ENCODE measurements at regions not wholly inside any gene's neighbourhood (a gene's known extent, or its start where the extent isn't known, plus 50 kb on each side); places are given as distances from the start of the nearest gene placed in this dataset.
"Not testable (repeated sequence)": the region's sequence is repeated elsewhere in the genome, so short reads cannot be mapped to it uniquely, and the experiment has no call there.

DNA sequence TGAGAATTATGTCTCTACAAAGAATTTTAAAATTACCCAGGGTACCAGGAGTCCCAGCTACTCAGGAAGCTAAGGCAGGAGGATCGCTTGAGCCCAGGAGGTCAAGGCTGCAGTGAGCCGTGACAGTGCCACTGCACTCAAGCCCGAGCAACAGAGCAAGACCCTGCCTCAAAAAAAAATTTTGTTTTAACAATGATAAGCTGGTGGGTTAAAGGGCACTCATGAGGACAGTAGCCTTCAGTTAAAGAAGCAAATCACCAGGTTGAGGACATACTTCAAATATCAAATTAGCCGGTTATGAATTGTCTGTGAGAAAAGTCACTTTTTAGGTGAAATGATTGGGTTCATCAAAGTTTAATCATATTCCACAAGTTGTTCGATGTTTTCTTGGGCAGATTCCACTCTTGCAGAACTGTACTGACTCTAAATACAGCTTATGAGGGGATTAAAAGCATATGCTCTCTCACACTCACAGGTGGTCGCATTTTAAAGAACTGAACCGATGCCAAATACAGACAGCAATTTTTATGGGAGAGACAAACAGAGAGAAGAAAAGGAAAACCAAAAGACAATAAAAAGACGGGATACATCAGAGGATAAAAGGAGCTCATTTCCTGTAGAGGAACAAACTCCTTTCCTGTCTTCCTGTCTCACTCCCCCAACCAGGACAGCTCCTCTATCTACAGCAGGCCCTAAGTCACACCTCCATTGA is 582.8 kb upstream of the NRP1 start:
- Histone ChIP-seq H3K4me1 (peaks cover 14% of the 10 kb centered on the region), H3K4me3 (no peak overlapping the region), H3K36me3 (no peaks in the 10 kb centered on the region), H3K9me3 (no peaks in the 10 kb centered on the region), H3K4me2 (peak overlapping the region; percentile 10; the same call in 1 of the 2 replicates), H4K20me1 (no peaks in the 10 kb centered on the region), H3K27me3 (peaks cover 23% of the 10 kb centered on the region), H3K27ac (no peak overlapping the region), H3K9ac (no peak overlapping the region)
- no peak for TF ChIP-seq Cebpa-rat (IDR thresholded peaks at IDR 0.05)

- peaks cover 6% of the 10 kb centered on the region for H3K4me1 ChIP-seq
- H3K27ac ChIP-seq, result no peak overlapping the region
- H4K20me1 ChIP-seq, result no peaks in the 10 kb centered on the region
- H3K36me3 ChIP-seq, result no peaks in the 10 kb centered on the region
- H3K9me3 ChIP-seq, result no peaks in the 10 kb centered on the region
- no peak for TF ChIP-seq Cebpa-rat (IDR thresholded peaks at IDR 0.05)
- H3K4me3 ChIP-seq, result no peak overlapping the region
- peaks cover 7% of the 10 kb centered on the region for H3K27me3 ChIP-seq
- no peak overlapping the region for H3K9ac ChIP-seq
- no peak overlapping the region for H3K4me2 ChIP-seq
Measured at GRCh38 chr10:33914746-33915145, 580.3 kb upstream of the NRP1 start.

GRCh38 chr10:33913194-33913593 is 578.7 kb upstream of the NRP1 start:
- H4K20me1 ChIP-seq, result no peaks in the 10 kb centered on the region
- no peak overlapping the region for H3K4me3 ChIP-seq
- no peak overlapping the region for H3K4me2 ChIP-seq
- H3K4me1 ChIP-seq, result peaks cover 6% of the 10 kb centered on the region
- H3K9ac ChIP-seq, result no peak overlapping the region
- no peaks in the 10 kb centered on the region for H3K9me3 ChIP-seq
- H3K27ac ChIP-seq, result no peak overlapping the region
- H3K36me3 ChIP-seq, result no peaks in the 10 kb centered on the region
- H3K27me3 ChIP-seq, result no peaks in the 10 kb centered on the region; the same call in 1 of the 2 replicates
- no peak for TF ChIP-seq Cebpa-rat (IDR thresholded peaks at IDR 0.05)

DNA sequence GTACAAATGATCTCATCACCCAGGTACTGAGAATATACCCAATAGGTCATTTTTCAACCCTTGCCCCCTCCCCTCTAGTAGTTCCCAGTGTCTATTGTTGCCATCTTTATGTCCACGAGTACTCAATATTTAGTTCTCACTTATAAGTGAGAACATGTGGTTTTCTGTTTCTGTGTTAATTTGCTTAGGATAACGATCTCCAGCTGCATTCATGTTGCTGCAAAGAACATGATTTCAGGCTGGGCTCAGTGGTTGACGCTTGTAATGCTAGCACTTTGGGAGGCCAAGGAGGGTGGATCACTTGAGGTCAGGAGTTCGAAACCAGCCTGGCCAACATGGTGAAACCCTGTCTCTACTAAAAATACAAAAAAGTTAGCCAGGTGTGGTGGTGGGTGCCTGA is 575.0 kb upstream of the NRP1 start:
- H3K27ac ChIP-seq, H4K20me1 ChIP-seq, H3K4me3 ChIP-seq, H3K27me3 ChIP-seq, H3K36me3 ChIP-seq, H3K4me2 ChIP-seq, H3K4me1 ChIP-seq, H3K9me3 ChIP-seq, H3K9ac ChIP-seq: not testable (repeated sequence)

DNA sequence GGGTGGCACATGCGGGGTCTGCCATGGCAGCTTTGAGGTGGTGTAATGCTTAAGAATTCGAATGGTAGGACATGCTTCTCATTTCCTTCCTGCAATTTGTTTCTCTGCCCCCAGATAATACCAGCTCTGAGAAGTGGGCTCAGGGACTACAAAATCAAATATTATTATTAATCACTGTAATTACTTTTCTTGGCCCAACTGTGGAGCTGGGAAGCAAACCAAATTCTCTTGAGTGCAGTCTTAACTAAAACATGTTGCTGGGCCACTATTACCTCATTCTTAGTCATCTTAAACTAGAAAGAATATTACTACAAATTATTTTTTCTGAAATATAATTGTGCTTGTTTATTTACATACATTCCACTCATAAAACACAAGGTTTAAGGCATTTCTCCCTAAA is 566.7 kb upstream of the NRP1 start:
- Histone ChIP-seq H3K9ac (no peak overlapping the region), H3K27ac (no peak overlapping the region), H3K36me3 (no peaks in the 10 kb centered on the region), H4K20me1 (no peaks in the 10 kb centered on the region), H3K4me1 (no peaks in the 10 kb centered on the region), H3K9me3 (peaks cover 7% of the 10 kb centered on the region; the same call in 1 of the 2 replicates), H3K27me3 (no peaks in the 10 kb centered on the region), H3K4me2 (no peak overlapping the region), H3K4me3 (no peak overlapping the region)
- no peak for TF ChIP-seq Cebpa-rat (IDR thresholded peaks at IDR 0.05)

GRCh38 chr10:33900596-33900995 is 566.1 kb upstream of the NRP1 start:
- no peaks in the 10 kb centered on the region for H3K27me3 ChIP-seq
- no peak overlapping the region for H3K27ac ChIP-seq
- H3K4me2 ChIP-seq, result no peak overlapping the region
- H4K20me1 ChIP-seq, result no peaks in the 10 kb centered on the region
- no peak for TF ChIP-seq Cebpa-rat (IDR thresholded peaks at IDR 0.05)
- no peak overlapping the region for H3K4me3 ChIP-seq
- H3K9me3 ChIP-seq, result peaks cover 7% of the 10 kb centered on the region; the same call in 1 of the 2 replicates
- H3K4me1 ChIP-seq, result no peaks in the 10 kb centered on the region
- no peak overlapping the region for H3K9ac ChIP-seq
- no peaks in the 10 kb centered on the region for H3K36me3 ChIP-seq

DNA sequence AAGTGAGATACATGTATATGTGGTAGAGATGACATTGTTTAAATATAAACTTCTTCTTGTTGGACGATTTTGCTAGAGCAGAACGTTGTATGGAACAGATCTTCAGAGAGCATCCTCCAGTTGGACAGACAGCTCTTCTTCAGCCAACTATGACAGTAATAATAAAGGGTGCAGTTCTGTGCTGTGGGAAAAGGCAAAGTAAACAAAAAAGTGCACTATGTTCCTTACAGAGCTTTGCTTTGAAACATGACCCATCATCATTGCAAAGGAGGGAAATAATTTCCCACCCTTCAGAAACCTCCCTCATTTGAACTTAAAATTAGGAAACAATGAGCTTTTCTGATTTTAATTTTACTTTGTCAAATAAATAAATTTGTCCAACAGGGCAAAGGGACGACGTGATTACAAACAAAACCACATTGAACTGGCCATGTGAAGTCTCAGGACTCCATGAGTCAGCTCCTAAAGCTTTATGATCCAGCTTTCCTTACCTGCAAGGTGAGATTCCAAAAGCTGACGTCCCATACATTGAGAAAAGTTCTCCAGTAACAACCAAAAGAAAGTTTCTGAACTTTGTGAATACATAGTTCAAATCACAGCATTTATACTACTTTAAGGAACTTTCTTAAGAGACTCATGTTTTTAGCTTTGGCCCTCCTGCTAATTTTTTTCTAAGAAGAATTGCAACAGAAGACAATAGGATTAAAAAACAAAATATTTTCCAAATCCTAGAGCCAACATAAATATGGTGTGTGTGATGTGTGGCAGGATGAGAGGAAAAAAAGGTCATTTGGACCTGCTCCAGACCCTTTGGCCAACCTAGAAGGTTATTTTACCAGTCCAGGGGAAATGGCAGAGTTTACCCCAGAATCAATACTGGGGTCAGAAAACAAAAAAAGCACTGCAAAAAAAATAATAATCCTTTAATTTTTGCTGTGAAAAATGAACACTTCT is 565.4 kb upstream of the NRP1 start:
- H3K4me3 ChIP-seq, result no peak overlapping the region
- no peak overlapping the region for H3K27ac ChIP-seq
- H3K4me2 ChIP-seq, result no peak overlapping the region
- no peak overlapping the region for H3K9ac ChIP-seq
- no peaks in the 10 kb centered on the region for H3K36me3 ChIP-seq
- H3K27me3 ChIP-seq, result no peaks in the 10 kb centered on the region
- H3K4me1 ChIP-seq, result no peaks in the 10 kb centered on the region
- TF ChIP-seq Cebpa-rat (IDR thresholded peaks at IDR 0.05), result no peak
- H3K9me3 ChIP-seq, result peaks cover 7% of the 10 kb centered on the region; the same call in 1 of the 2 replicates
- no peaks in the 10 kb centered on the region for H4K20me1 ChIP-seq

DNA sequence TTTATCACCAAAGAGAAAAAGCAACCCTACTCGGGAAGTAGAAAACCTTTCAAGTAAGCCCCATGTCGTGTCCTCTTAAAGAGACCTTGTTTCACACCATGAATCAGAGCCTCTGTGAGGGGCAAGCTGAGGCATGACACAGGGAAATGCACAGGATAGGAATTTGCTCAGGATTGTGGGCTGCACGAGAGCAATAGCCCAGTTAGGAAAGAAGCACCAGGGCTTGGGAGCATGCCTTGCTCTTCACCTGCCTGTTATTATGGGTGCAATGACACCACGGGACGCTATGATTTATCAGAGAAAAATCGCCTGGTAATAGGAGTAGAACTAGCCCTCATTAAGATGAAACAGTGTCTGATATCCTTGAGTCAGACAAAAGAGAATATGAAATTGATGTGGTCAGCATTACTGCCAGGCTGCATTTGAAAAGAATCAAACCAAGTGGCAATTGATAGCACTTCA is 562.9 kb upstream of the NRP1 start:
- no peak for TF ChIP-seq Cebpa-rat (IDR thresholded peaks at IDR 0.05)
- peaks cover 7% of the 10 kb centered on the region; the same call in 1 of the 2 replicates for H3K9me3 ChIP-seq
- no peaks in the 10 kb centered on the region for H4K20me1 ChIP-seq
- H3K36me3 ChIP-seq, result no peaks in the 10 kb centered on the region
- H3K4me1 ChIP-seq, result no peaks in the 10 kb centered on the region
- no peak overlapping the region for H3K4me3 ChIP-seq
- no peak overlapping the region for H3K4me2 ChIP-seq
- H3K27me3 ChIP-seq, result no peaks in the 10 kb centered on the region
- H3K27ac ChIP-seq, result no peak overlapping the region
- H3K9ac ChIP-seq, result no peak overlapping the region

- no peak for TF ChIP-seq Cebpa-rat (IDR thresholded peaks at IDR 0.05)
- no peak overlapping the region for H3K9ac ChIP-seq
- no peak overlapping the region for H3K4me3 ChIP-seq
- peaks cover 1% of the 10 kb centered on the region; the same call in 1 of the 2 replicates for H3K9me3 ChIP-seq
- no peaks in the 10 kb centered on the region for H4K20me1 ChIP-seq
- no peaks in the 10 kb centered on the region for H3K36me3 ChIP-seq
- no peak overlapping the region for H3K27ac ChIP-seq
- no peaks in the 10 kb centered on the region for H3K4me1 ChIP-seq
- no peak overlapping the region for H3K4me2 ChIP-seq
- H3K27me3 ChIP-seq, result no peaks in the 10 kb centered on the region
Measured at GRCh38 chr10:33893506-33893905, 559.0 kb upstream of the NRP1 start.

DNA sequence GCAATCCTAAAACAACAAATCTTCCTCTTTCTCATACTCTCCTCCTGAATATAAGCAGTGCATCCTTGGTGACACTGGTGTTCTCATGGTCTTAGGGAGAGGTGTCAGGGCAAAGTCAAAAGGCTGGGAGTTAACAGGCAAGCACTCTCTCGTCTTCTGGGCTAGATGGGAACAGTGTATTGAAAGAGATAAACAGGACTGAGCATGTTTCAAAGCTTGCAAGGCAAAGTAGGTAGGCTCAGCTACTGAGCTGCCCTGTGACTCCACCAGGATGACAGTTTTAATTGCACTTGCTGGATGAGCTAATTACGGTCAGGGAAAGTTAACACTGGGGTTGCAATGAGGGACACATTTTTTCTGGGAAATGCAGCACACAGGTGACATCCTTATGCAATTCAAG is 554.9 kb upstream of the NRP1 start:
- H3K9ac ChIP-seq, result no peak overlapping the region
- no peaks in the 10 kb centered on the region for H4K20me1 ChIP-seq
- no peak overlapping the region for H3K27ac ChIP-seq
- no peaks in the 10 kb centered on the region for H3K27me3 ChIP-seq
- TF ChIP-seq Cebpa-rat (IDR thresholded peaks at IDR 0.05), result no peak
- H3K9me3 ChIP-seq, result no peaks in the 10 kb centered on the region
- H3K4me1 ChIP-seq, result no peaks in the 10 kb centered on the region
- H3K36me3 ChIP-seq, result no peaks in the 10 kb centered on the region
- no peak overlapping the region for H3K4me2 ChIP-seq
- no peak overlapping the region for H3K4me3 ChIP-seq
